OCI-LY1 (cell line): ENCODE measurements at regions not wholly inside any gene's neighbourhood (a gene's known extent, or its start where the extent isn't known, plus 50 kb on each side); places are given as distances from the start of the nearest gene placed in this dataset.

Source experiments
- H2AFZ ChIP-seq: fragments of 200-600 bp; sonication (generic), shearing (Covaris generic); 2 replicates; pipeline ENCODE4 v1.6.0; 2014; ENCODE audit warnings: antibody characterized with exemption, mild to moderate bottlenecking, low read length
- H3F3A ChIP-seq: fragments of 200-600 bp; sonication (generic), shearing (Covaris generic); 2 replicates; pipeline ENCODE4 v1.6.0; 2014; ENCODE audit warnings: mild to moderate bottlenecking, antibody characterized with exemption, low read length, moderate library complexity; ENCODE audit not compliant: insufficient read depth
- H3K27ac ChIP-seq: fragments of 200-600 bp; sonication (generic); 2 replicates; pipeline ENCODE4 v1.5.1; 2014; ENCODE audit warnings: low read length, mixed run types, mild to moderate bottlenecking, low read depth; ENCODE audit not compliant: poor library complexity, severe bottlenecking
- H3K27me3 ChIP-seq: fragments of 200-600 bp; sonication (generic); 2 replicates; pipeline ENCODE4 v1.6.0; 2014; ENCODE audit warnings: antibody characterized with exemption, mild to moderate bottlenecking, low read length, moderate library complexity; ENCODE audit not compliant: insufficient read depth
- H3K36me3 ChIP-seq: fragments of 200-600 bp; sonication (generic); 2 replicates; pipeline ENCODE4 v1.6.1; 2014; ENCODE audit warnings: mild to moderate bottlenecking, antibody characterized with exemption, low read length, moderate library complexity, mixed read lengths; ENCODE audit not compliant: insufficient read depth
- H3K4me1 ChIP-seq: fragments of 200-600 bp; sonication (generic); 2 replicates; pipeline ENCODE4 v1.5.1; 2014; ENCODE audit warnings: mild to moderate bottlenecking, low read length, moderate library complexity; ENCODE audit not compliant: insufficient read depth, severe bottlenecking
- H3K4me2 ChIP-seq: fragments of 200-600 bp; sonication (generic), shearing (Covaris generic); 2 replicates; pipeline ENCODE4 v1.6.1; 2014; ENCODE audit warnings: low read length
- H3K4me3 ChIP-seq: fragments of 200-600 bp; sonication (generic); 2 replicates; pipeline ENCODE4 v1.5.1; 2014; ENCODE audit warnings: low read length, low read depth, mild to moderate bottlenecking, mixed read lengths; ENCODE audit not compliant: poor library complexity, severe bottlenecking
- H3K79me2 ChIP-seq: fragments of 200-600 bp; shearing (Covaris generic); 2 replicates; pipeline ENCODE4 v1.6.1; 2016; ENCODE audit warnings: mixed run types, low read length, mixed read lengths; ENCODE audit not compliant: insufficient read depth
- H3K9ac ChIP-seq: fragments of 200-600 bp; sonication (generic), shearing (Covaris generic); 2 replicates; pipeline ENCODE4 v1.6.1; 2014; ENCODE audit warnings: mild to moderate bottlenecking, low read length, mixed read lengths
- H3K9me2 ChIP-seq: fragments of 200-600 bp; sonication (generic), shearing (Covaris generic); 2 replicates; pipeline ENCODE4 v1.6.1; 2014; ENCODE audit warnings: low read depth, mild to moderate bottlenecking, low read length, mixed read lengths
- H3K9me3 ChIP-seq: fragments of 200-600 bp; shearing (Covaris generic); 2 replicates; pipeline ENCODE4 v1.6.1; 2014; ENCODE audit warnings: low read length, mixed read lengths
- H4K20me1 ChIP-seq: fragments of 200-600 bp; sonication (generic), shearing (Covaris generic); 2 replicates; pipeline ENCODE4 v1.6.0; 2016; ENCODE audit warnings: mild to moderate bottlenecking, low read length; ENCODE audit not compliant: insufficient read depth
- CTCF ChIP-seq: fragments of 200-600 bp; sonication (generic), shearing (Covaris generic); IDR thresholded peaks from 2 replicates; pipeline ENCODE4 v1.5.1; 2017; ENCODE audit warnings: mild to moderate bottlenecking, antibody characterized with exemption, low read length, moderate library complexity, mixed read lengths
- EZH2 ChIP-seq: fragments of 200-600 bp; sonication (generic), shearing (Covaris generic); IDR thresholded peaks from 2 replicates; pipeline ENCODE4 v1.8.0; 2017; ENCODE audit warnings: borderline replicate concordance, mixed run types, mild to moderate bottlenecking, antibody characterized with exemption, low read length, moderate library complexity, mixed read lengths

GRCh38 chr2:156009293-156009692 lies 323.2 kb downstream of the NR4A2 start:
- no peak for TF ChIP-seq EZH2
- TF ChIP-seq CTCF, result no peak
- Histone ChIP-seq H3K27me3 (no peaks in the 10 kb centered on the region), H3K9me3 (no peaks in the 10 kb centered on the region), H3K36me3 (no peaks in the 10 kb centered on the region), H2AFZ (no peak overlapping the region), H3K4me2 (no peak overlapping the region), H3F3A (no peaks in the 10 kb centered on the region), H3K9me2 (no peaks in the 10 kb centered on the region), H3K27ac (no peak overlapping the region), H3K4me1 (no peaks in the 10 kb centered on the region), H3K9ac (no peak overlapping the region), H4K20me1 (no peaks in the 10 kb centered on the region), H3K4me3 (no peak overlapping the region), H3K79me2 (no peaks in the 10 kb centered on the region)

- H3K9me2 ChIP-seq, result no peaks in the 10 kb centered on the region
- no peak overlapping the region for H3K9ac ChIP-seq
- no peak overlapping the region for H3K4me2 ChIP-seq
- no peak overlapping the region for H3K27ac ChIP-seq
- no peak overlapping the region for H3K4me3 ChIP-seq
- no peaks in the 10 kb centered on the region for H3K36me3 ChIP-seq
- H3K27me3 ChIP-seq, result no peaks in the 10 kb centered on the region
- no peaks in the 10 kb centered on the region for H3K79me2 ChIP-seq
- TF ChIP-seq EZH2 (no peak), CTCF (no peak)
- no peaks in the 10 kb centered on the region for H4K20me1 ChIP-seq
- no peaks in the 10 kb centered on the region for H3F3A ChIP-seq
- H3K9me3 ChIP-seq, result no peaks in the 10 kb centered on the region
- no peaks in the 10 kb centered on the region for H3K4me1 ChIP-seq
- no peak overlapping the region for H2AFZ ChIP-seq
These were observed 325.6 kb downstream of the NR4A2 start for GRCh38 chr2:156006721-156007618.

- TF ChIP-seq EZH2, result no peak
- no peak for TF ChIP-seq CTCF
- H3F3A ChIP-seq, result no peaks in the 10 kb centered on the region
- H3K9me3 ChIP-seq, result no peaks in the 10 kb centered on the region
- H2AFZ ChIP-seq, result no peak overlapping the region
- H3K27me3 ChIP-seq, result no peaks in the 10 kb centered on the region
- no peaks in the 10 kb centered on the region for H3K9me2 ChIP-seq
- H3K27ac ChIP-seq, result no peak overlapping the region
- no peaks in the 10 kb centered on the region for H3K79me2 ChIP-seq
- no peaks in the 10 kb centered on the region for H4K20me1 ChIP-seq
- no peaks in the 10 kb centered on the region for H3K36me3 ChIP-seq
- no peak overlapping the region for H3K4me2 ChIP-seq
- H3K9ac ChIP-seq, result no peak overlapping the region
- H3K4me3 ChIP-seq, result no peak overlapping the region
- no peaks in the 10 kb centered on the region for H3K4me1 ChIP-seq
These were observed 326.4 kb downstream of the NR4A2 start for GRCh38 chr2:156005999-156006712.
